CD14-positive monocyte (primary cell): ENCODE measurements at regions not wholly inside any gene's neighbourhood (a gene's known extent, or its start where the extent isn't known, plus 50 kb on each side); places are given as distances from the start of the nearest gene placed in this dataset.

Experiments used
- DNase-seq, 3 donors: peaks; one replicate each; pipeline ENCODE4 v3.0.0-alpha.2; 2011 to 2022
- H2AFZ ChIP-seq: 2 replicates; pipeline ENCODE4 v1.6.0; 2012; ENCODE audit warnings: mild to moderate bottlenecking, low read depth, low read length, inconsistent platforms; ENCODE audit not compliant: insufficient read depth, poor library complexity, severe bottlenecking
- H3K27ac ChIP-seq, 2 donors: 1 replicate in 1 of 2; 2 replicates in 1 of 2; pipeline ENCODE4 v1.5.1; 2012 to 2013; ENCODE audit warnings: low read length in 2 of 2, control low read depth in 1 of 2, inconsistent platforms in 1 of 2, low read depth in 1 of 2, mild to moderate bottlenecking in 1 of 2
- H3K27me3 ChIP-seq, 2 donors: one replicate each; pipeline versions ENCODE4 v1.6.0 to v1.6.1; 2011 to 2013; ENCODE audit warnings: low read length in 2 of 2; ENCODE audit not compliant: control insufficient read depth in 2 of 2, insufficient read depth in 2 of 2
- H3K36me3 ChIP-seq, 2 donors: replicated peaks in 1 of 2; 1 replicate in 1 of 2; 2 replicates in 1 of 2; pipeline versions ENCODE4 v1.5.1 to v1.6.1; 2012 to 2013; ENCODE audit warnings: low read length in 2 of 2, control low read depth in 1 of 2, inconsistent platforms in 1 of 2, mild to moderate bottlenecking in 1 of 2; ENCODE audit not compliant: insufficient read depth in 2 of 2, control insufficient read depth in 1 of 2
- H3K4me1 ChIP-seq, 2 donors: 1 replicate in 1 of 2; 2 replicates in 1 of 2; pipeline versions ENCODE4 v1.5.1 to v1.6.1; 2012 to 2013; ENCODE audit warnings: low read length in 2 of 2, control low read depth in 1 of 2, inconsistent platforms in 1 of 2, mild to moderate bottlenecking in 1 of 2, moderate library complexity in 1 of 2; ENCODE audit not compliant: insufficient read depth in 2 of 2, control insufficient read depth in 1 of 2
- H3K4me2 ChIP-seq: replicated peaks from 2 replicates; pipeline ENCODE3; 2012; ENCODE audit warnings: low read length, moderate library complexity, mild to moderate bottlenecking; ENCODE audit not compliant: poor library complexity, severe bottlenecking; ENCODE audit errors: extremely low read depth
- H3K4me3 ChIP-seq, 3 experiments: fragments of 200-600 bp in 1 of 3; sonication (generic) in 1 of 3; replicated peaks in 1 of 3; 1 replicate in 2 of 3; 2 replicates in 1 of 3; pipeline ENCODE4 v1.5.1; 2011 to 2013; ENCODE audit warnings: low read length in 3 of 3, mild to moderate bottlenecking in 3 of 3, control low read depth in 2 of 3, low read depth in 2 of 3, inconsistent platforms in 1 of 3, moderate library complexity in 1 of 3
- H3K79me2 ChIP-seq: 2 replicates; pipeline ENCODE4 v1.6.0; 2012; ENCODE audit warnings: mild to moderate bottlenecking, control low read depth, inconsistent platforms, low read length, moderate library complexity; ENCODE audit not compliant: insufficient read depth
- H3K9ac ChIP-seq: 2 replicates; pipeline ENCODE4 v1.6.0; 2017; ENCODE audit warnings: low read length, mild to moderate bottlenecking; ENCODE audit not compliant: insufficient read depth, poor library complexity, severe bottlenecking
- H3K9me3 ChIP-seq, 2 donors: replicated peaks in 1 of 2; 1 replicate in 1 of 2; 2 replicates in 1 of 2; pipeline versions ENCODE4 v1.5.1 to v1.6.1; 2012 to 2013; ENCODE audit warnings: low read length in 2 of 2, control low read depth in 1 of 2; ENCODE audit not compliant: control insufficient read depth in 1 of 2, insufficient read depth in 1 of 2
- H4K20me1 ChIP-seq: 2 replicates; pipeline ENCODE4 v1.6.0; 2012; ENCODE audit warnings: mild to moderate bottlenecking, low read length, control low read depth, moderate library complexity; ENCODE audit not compliant: insufficient read depth
- H3K27ac Mint-ChIP-seq, 7 donors: one replicate each; pipeline ENCODE4 v1.8.0; 2020; ENCODE audit warnings: mild to moderate bottlenecking in 7 of 7, mixed read lengths in 7 of 7, moderate library complexity in 6 of 7, inconsistent platforms in 2 of 7
- H3K27me3 Mint-ChIP-seq, 3 donors: one replicate each; pipeline ENCODE4 v1.8.0; 2021 to 2022; ENCODE audit warnings: low read depth in 3 of 3, mild to moderate bottlenecking in 3 of 3, mixed read lengths in 3 of 3, moderate library complexity in 3 of 3, inconsistent platforms in 1 of 3
- H3K36me3 Mint-ChIP-seq, 2 donors: one replicate each; pipeline ENCODE4 v1.8.0; 2020; ENCODE audit warnings: mixed read lengths in 2 of 2, inconsistent platforms in 1 of 2, mild to moderate bottlenecking in 1 of 2
- H3K4me1 Mint-ChIP-seq: one replicate; pipeline ENCODE4 v1.8.0; 2020; ENCODE audit warnings: mild to moderate bottlenecking, mixed read lengths
- H3K4me3 Mint-ChIP-seq, 2 donors: one replicate each; pipeline ENCODE4 v1.8.0; 2020; ENCODE audit warnings: mild to moderate bottlenecking in 2 of 2, mixed read lengths in 2 of 2, moderate library complexity in 1 of 2
- H3K9me3 Mint-ChIP-seq, 7 donors: one replicate each; pipeline ENCODE4 v1.8.0; 2020 to 2022; ENCODE audit warnings: mixed read lengths in 7 of 7, mild to moderate bottlenecking in 6 of 7, moderate library complexity in 6 of 7, inconsistent platforms in 2 of 7
- WGBS: methylation state at CpG from one replicate; pipeline ENCODE4 v1.1.5; 2013; ENCODE audit warnings: missing lambda C conversion rate; ENCODE audit not compliant: insufficient coverage; 5-methylcytosine and 5-hydroxymethylcytosine counted together
- intact Hi-C, 2 donors: fragments of 100-400 bp; cut with micrococcal nuclease; formaldehyde crosslinking; loops; one replicate each; pipeline versions ENCODE4 v1.15.0 to v1.15.1; 2023
- TF ChIP-seq, protein P1 (sequence below): fragments of 200-600 bp; IDR thresholded peaks from one replicate; pipeline ENCODE4 v1.8.0; 2022; ENCODE audit warnings: antibody characterized with exemption, mild to moderate bottlenecking

- Histone ChIP-seq H3K4me2 (no peak overlapping the region), H3K27me3 (no peaks in the 10 kb centered on the region), H3K79me2 (no peaks in the 10 kb centered on the region), H3K27ac (no peak overlapping the region), H3K36me3 (no peaks in the 10 kb centered on the region), H3K4me3 (no peak overlapping the region), H2AFZ (no peak overlapping the region), H4K20me1 (no peaks in the 10 kb centered on the region), H3K4me1 (peaks cover 23 to 25% of the 10 kb centered on the region in 2 donors), H3K9ac (no peak overlapping the region), H3K9me3 (no peaks in the 10 kb centered on the region)
- intact Hi-C loops = no loop called here
- 93% methylated on average over 2 of the region's 3 CpGs for WGBS
- Mint-ChIP-seq H3K27ac (no peak overlapping the region), H3K4me1 (peaks cover 32% of the 10 kb centered on the region), H3K4me3 (no peak overlapping the region), H3K9me3 (peaks cover 0 to 8% (median 5%) of the 10 kb centered on the region in 7 donors), H3K27me3 (no peaks in the 10 kb centered on the region), H3K36me3 (peaks cover 0 to 2% of the 10 kb centered on the region in 2 donors)
- DNase-seq = no peak
- TF ChIP-seq, protein P1, sequence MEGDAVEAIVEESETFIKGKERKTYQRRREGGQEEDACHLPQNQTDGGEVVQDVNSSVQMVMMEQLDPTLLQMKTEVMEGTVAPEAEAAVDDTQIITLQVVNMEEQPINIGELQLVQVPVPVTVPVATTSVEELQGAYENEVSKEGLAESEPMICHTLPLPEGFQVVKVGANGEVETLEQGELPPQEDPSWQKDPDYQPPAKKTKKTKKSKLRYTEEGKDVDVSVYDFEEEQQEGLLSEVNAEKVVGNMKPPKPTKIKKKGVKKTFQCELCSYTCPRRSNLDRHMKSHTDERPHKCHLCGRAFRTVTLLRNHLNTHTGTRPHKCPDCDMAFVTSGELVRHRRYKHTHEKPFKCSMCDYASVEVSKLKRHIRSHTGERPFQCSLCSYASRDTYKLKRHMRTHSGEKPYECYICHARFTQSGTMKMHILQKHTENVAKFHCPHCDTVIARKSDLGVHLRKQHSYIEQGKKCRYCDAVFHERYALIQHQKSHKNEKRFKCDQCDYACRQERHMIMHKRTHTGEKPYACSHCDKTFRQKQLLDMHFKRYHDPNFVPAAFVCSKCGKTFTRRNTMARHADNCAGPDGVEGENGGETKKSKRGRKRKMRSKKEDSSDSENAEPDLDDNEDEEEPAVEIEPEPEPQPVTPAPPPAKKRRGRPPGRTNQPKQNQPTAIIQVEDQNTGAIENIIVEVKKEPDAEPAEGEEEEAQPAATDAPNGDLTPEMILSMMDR = no peak
These were observed 315.3 kb upstream of the PTGER4 start for GRCh38 chr5:40364441-40364840.

DNA sequence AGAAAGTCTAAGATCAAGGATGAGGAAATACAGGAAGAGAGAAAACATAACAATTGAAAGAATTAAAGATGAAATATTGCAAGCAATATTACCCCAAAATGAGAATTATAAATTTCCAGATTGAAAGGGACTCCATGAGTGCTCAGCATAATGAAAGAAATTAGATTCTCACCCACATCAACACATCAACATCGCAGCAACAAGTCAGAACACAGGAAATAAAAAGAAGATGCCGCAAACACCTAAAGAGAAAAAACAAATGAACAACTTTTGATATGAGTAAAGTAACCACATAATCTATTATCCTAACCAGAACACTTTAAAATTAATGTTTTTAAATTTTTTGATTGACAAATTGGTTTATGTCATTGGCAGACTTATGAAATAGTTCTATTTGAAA, 318.3 kb upstream of the PTGER4 start:
- DNase-seq = no peak
- WGBS = no CpG with 5 or more reads among the region's 2 CpGs
- Histone ChIP-seq H3K9ac (no peak overlapping the region), H2AFZ (no peak overlapping the region), H3K27me3 (no peaks in the 10 kb centered on the region), H3K4me2 (no peak overlapping the region), H3K36me3 (no peaks in the 10 kb centered on the region), H3K27ac (no peak overlapping the region), H3K9me3 (no peaks in the 10 kb centered on the region), H4K20me1 (no peaks in the 10 kb centered on the region), H3K79me2 (no peaks in the 10 kb centered on the region), H3K4me3 (no peak overlapping the region), H3K4me1 (peaks cover 31 to 34% of the 10 kb centered on the region in 2 donors)
- intact Hi-C loops = no loop called here
- Mint-ChIP-seq H3K4me3 (no peak overlapping the region), H3K4me1 (peaks cover 34% of the 10 kb centered on the region), H3K36me3 (peaks cover 0 to 3% of the 10 kb centered on the region in 2 donors), H3K27ac (no peak overlapping the region), H3K27me3 (no peaks in the 10 kb centered on the region), H3K9me3 (peaks cover 0 to 8% (median 3%) of the 10 kb centered on the region in 7 donors)
- TF ChIP-seq, protein P1 = no peak
